ENCODE measurements at regions not wholly inside any gene's neighbourhood (a gene's known extent, or its start where the extent isn't known, plus 50 kb on each side); places are given as distances from the start of the nearest gene placed in this dataset.
A peak's percentile ranks its signal among the peaks of the same experiment; 100 is the strongest.

DNA sequence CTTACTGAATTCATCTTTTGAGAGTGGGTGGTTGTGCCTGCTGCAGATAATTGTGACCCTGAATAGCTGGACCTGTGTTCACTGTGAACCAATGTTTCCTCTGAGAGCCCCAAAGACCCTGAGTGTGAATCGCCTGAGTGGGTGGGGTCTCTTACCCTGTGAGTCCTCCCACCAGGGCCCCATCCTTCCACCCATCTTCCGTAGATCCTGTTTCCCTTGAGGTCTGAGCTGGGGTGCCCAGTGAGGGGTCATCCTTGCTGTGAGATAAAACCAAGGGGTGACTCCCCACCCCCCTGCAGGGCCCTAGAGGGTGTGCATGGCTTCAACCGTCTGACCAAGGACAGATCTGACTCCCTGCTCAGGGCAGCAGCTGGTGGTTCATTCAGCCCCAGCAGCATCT lies 78.0 kb upstream of the ZNF479 start:
- ATAC-seq = no peak
- WGBS, 2 donors = 48 to 56% methylated on average over 3 of the region's 3 CpGs
- intact Hi-C loops (cut with DNase I) = no loop called here
- H3K27ac ChIP-seq = no peak overlapping the region
- FAIRE-seq = no peak
- H3K36me3 ChIP-seq = no peaks in the 10 kb centered on the region
- no peaks in the 10 kb centered on the region for H3K4me1 ChIP-seq
- TF ChIP-seq, protein P1, sequence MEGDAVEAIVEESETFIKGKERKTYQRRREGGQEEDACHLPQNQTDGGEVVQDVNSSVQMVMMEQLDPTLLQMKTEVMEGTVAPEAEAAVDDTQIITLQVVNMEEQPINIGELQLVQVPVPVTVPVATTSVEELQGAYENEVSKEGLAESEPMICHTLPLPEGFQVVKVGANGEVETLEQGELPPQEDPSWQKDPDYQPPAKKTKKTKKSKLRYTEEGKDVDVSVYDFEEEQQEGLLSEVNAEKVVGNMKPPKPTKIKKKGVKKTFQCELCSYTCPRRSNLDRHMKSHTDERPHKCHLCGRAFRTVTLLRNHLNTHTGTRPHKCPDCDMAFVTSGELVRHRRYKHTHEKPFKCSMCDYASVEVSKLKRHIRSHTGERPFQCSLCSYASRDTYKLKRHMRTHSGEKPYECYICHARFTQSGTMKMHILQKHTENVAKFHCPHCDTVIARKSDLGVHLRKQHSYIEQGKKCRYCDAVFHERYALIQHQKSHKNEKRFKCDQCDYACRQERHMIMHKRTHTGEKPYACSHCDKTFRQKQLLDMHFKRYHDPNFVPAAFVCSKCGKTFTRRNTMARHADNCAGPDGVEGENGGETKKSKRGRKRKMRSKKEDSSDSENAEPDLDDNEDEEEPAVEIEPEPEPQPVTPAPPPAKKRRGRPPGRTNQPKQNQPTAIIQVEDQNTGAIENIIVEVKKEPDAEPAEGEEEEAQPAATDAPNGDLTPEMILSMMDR (IDR thresholded peaks at IDR 0.05) = no peak
- H3K27me3 ChIP-seq = no peaks in the 10 kb centered on the region
- peak in 2 of 6 donors; percentile 13 to 22 for DNase-seq
- no peaks in the 10 kb centered on the region for H3K9me3 ChIP-seq
- no peak overlapping the region for H3K4me3 ChIP-seq

DNA sequence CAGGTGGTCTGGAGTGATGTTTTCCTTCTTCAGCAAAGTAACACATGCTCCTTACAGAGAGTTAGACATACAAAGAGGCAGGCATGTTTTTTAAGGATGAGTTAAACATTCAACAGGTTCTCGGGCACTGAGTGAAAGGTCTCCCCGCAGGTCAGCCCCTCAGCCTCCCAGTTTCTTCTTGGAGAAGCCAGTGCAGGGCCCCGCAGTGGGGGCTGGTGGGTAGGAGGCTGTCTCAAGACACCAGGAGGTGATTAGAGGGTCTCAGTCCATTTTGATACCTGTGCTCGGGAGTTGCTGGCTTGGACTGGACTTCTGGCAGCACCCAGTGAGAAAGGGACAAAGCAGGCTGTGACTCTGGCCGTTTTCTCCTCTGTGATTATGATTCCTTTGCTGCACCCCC lies 78.6 kb upstream of the ZNF479 start:
- no peak for ATAC-seq
- FAIRE-seq = no peak
- intact Hi-C loops (cut with DNase I) = no loop called here
- WGBS, 2 donors = 44 to 45% methylated on average over 5 of the region's 5 CpGs
- H3K4me1 ChIP-seq = no peaks in the 10 kb centered on the region
- H3K36me3 ChIP-seq = no peaks in the 10 kb centered on the region
- no peak overlapping the region for H3K4me3 ChIP-seq
- H3K27me3 ChIP-seq = no peaks in the 10 kb centered on the region
- no peak overlapping the region for H3K27ac ChIP-seq
- DNase-seq = peak in 2 of 6 donors; percentile 17 to 19
- TF ChIP-seq, protein P1 (IDR thresholded peaks at IDR 0.05) = no peak
- H3K9me3 ChIP-seq = no peaks in the 10 kb centered on the region

DNA sequence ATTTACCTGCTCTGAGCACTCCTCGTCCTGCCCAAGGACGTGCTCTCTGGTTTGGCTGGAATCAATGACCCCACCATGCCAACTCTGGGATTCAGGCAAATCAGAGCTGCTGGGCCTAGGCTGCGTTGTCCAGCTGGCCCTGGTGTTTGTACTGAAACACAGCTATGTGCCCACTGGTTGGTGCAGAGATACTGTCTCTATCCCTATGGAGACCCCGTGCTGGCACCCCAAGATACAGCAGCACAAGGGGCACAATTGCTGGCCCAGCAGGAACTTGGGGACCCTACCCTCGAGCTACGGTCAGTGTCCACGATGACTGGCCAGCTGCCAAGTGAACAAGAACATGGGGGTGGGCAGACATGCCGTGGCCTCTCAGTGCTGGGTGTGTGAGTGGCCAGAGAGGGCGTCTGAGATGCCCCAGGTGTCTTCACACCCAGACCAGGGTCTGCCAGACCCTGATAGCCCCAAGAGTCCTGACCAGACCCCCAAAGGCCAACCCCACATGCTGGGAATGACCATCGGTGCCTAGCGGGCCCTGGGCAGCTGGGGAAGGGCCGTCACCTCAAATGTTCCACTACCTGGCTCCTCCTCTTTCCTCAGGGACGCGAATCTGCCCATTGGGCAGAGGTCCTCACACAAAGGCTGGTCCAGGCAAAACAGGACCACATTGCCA lies 79.3 kb upstream of the ZNF479 start:
- FAIRE-seq = no peak
- peak in 2 of 6 donors; percentile 30 to 56 for DNase-seq
- no peaks in the 10 kb centered on the region for H3K36me3 ChIP-seq
- no peaks in the 10 kb centered on the region for H3K9me3 ChIP-seq
- no peaks in the 10 kb centered on the region for H3K27me3 ChIP-seq
- TF ChIP-seq, protein P1 (IDR thresholded peaks at IDR 0.05) = no peak
- no peak overlapping the region for H3K4me3 ChIP-seq
- ATAC-seq = no peak
- H3K4me1 ChIP-seq = no peaks in the 10 kb centered on the region
- no peak overlapping the region for H3K27ac ChIP-seq
- WGBS, 2 donors = 51 to 60% methylated on average over 14 of the region's 14 CpGs
- intact Hi-C loops (cut with DNase I) = no loop called here

- Histone ChIP-seq H3K27me3 (no peaks in the 10 kb centered on the region), H3K36me3 (no peaks in the 10 kb centered on the region), H3K9me3 (no peaks in the 10 kb centered on the region), H3K27ac (no peak overlapping the region), H3K4me1 (no peaks in the 10 kb centered on the region), H3K4me3 (no peak overlapping the region)
- FAIRE-seq (no peak), ATAC-seq (no peak), DNase-seq (peak in 2 of 6 donors; percentile 27 to 34)
- TF ChIP-seq, protein P1 (IDR thresholded peaks at IDR 0.05) = no peak
- intact Hi-C loops (cut with DNase I) = no loop called here
- 54 to 64% methylated on average over 9 of the region's 9 CpGs for WGBS, 2 donors
Measured at GRCh38 chr7:57215423-57215822, 83.2 kb upstream of the ZNF479 start.

GRCh38 chr7:57216340-57216739 lies 84.1 kb upstream of the ZNF479 start:
- DNase-seq = peak in 2 of 6 donors; percentile 20

More at GRCh38 chr7:57216340-57216739, 84.1 kb upstream of the ZNF479 start:
- H3K27ac ChIP-seq = no peak overlapping the region
- no peaks in the 10 kb centered on the region for H3K4me1 ChIP-seq
- no peaks in the 10 kb centered on the region for H3K27me3 ChIP-seq
- TF ChIP-seq, protein P1 (IDR thresholded peaks at IDR 0.05) = no peak
- H3K9me3 ChIP-seq = no peaks in the 10 kb centered on the region
- 42 to 43% methylated on average over 6 of the region's 6 CpGs for WGBS, 2 donors
- H3K36me3 ChIP-seq = no peaks in the 10 kb centered on the region
- no peak overlapping the region for H3K4me3 ChIP-seq
- FAIRE-seq (no peak), ATAC-seq (no peak)
- intact Hi-C loops (cut with DNase I) = no loop called here
